ENCODE measurements at regions not wholly inside any gene's neighbourhood (a gene's known extent, or its start where the extent isn't known, plus 50 kb on each side); places are given as distances from the start of the nearest gene placed in this dataset.
A peak's percentile ranks its signal among the peaks of the same experiment; 100 is the strongest.

- intact Hi-C loops (cut with DNase I), result no loop called here
- ATAC-seq, result no peak
- Histone ChIP-seq H3K9me3 (no peaks in the 10 kb centered on the region), H3K4me3 (no peak overlapping the region), H3K27ac (no peak overlapping the region), H3K36me3 (no peaks in the 10 kb centered on the region), H3K27me3 (no peaks in the 10 kb centered on the region), H3K4me1 (no peaks in the 10 kb centered on the region)
- no peak for DNase-seq
- FAIRE-seq, result no peak
- 56 to 69% methylated on average over 5 of the region's 5 CpGs for WGBS, 2 donors
- TF ChIP-seq, protein P1, sequence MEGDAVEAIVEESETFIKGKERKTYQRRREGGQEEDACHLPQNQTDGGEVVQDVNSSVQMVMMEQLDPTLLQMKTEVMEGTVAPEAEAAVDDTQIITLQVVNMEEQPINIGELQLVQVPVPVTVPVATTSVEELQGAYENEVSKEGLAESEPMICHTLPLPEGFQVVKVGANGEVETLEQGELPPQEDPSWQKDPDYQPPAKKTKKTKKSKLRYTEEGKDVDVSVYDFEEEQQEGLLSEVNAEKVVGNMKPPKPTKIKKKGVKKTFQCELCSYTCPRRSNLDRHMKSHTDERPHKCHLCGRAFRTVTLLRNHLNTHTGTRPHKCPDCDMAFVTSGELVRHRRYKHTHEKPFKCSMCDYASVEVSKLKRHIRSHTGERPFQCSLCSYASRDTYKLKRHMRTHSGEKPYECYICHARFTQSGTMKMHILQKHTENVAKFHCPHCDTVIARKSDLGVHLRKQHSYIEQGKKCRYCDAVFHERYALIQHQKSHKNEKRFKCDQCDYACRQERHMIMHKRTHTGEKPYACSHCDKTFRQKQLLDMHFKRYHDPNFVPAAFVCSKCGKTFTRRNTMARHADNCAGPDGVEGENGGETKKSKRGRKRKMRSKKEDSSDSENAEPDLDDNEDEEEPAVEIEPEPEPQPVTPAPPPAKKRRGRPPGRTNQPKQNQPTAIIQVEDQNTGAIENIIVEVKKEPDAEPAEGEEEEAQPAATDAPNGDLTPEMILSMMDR (IDR thresholded peaks at IDR 0.05), result no peak
These were observed 320.9 kb upstream of the AUTS2 start for GRCh38 chr7:69277366-69277765.

- Histone ChIP-seq H3K27me3 (no peaks in the 10 kb centered on the region), H3K4me3 (no peak overlapping the region), H3K4me1 (no peaks in the 10 kb centered on the region), H3K36me3 (no peaks in the 10 kb centered on the region), H3K9me3 (no peaks in the 10 kb centered on the region), H3K27ac (no peak overlapping the region)
- TF ChIP-seq, protein P1 (IDR thresholded peaks at IDR 0.05), result no peak
- no peak for ATAC-seq
- no peak for FAIRE-seq
- WGBS, 2 donors, result 29 to 57% methylated on average over 3 of the region's 3 CpGs
- intact Hi-C loops (cut with DNase I), result no loop called here
- no peak for DNase-seq
These were observed 315.3 kb upstream of the AUTS2 start for GRCh38 chr7:69282946-69283345.

DNA sequence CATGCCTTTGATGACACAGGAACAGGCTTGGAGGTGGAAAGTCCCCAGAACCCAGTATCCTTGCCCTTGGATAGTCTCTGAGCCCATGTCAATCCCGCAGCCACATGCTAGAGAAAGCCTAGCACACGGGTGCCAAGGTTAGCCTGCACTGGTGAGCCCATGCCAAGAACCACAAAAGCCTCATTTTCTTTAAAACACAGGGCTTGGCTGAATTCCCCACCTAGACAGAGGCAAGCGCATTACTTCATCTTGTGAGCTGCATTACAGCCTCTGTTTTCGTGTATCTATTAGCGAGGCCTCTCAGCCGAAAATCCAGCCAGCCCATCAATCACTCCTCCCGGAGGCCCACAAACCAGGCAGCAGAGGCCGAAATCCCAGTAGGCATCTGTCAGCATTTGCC, 314.9 kb upstream of the AUTS2 start:
- TF ChIP-seq, protein P1 (IDR thresholded peaks at IDR 0.05), result no peak
- no peaks in the 10 kb centered on the region for H3K27me3 ChIP-seq
- no peaks in the 10 kb centered on the region for H3K9me3 ChIP-seq
- WGBS, 2 donors, result 64 to 72% methylated on average over 8 of the region's 8 CpGs
- H3K4me3 ChIP-seq, result no peak overlapping the region
- DNase-seq (no peak), FAIRE-seq (no peak), ATAC-seq (peak in 3 of 4 donors; percentile 19 to 50 (median 46))
- no peaks in the 10 kb centered on the region for H3K4me1 ChIP-seq
- intact Hi-C loops (cut with DNase I), result no loop called here
- H3K27ac ChIP-seq, result no peak overlapping the region
- no peaks in the 10 kb centered on the region for H3K36me3 ChIP-seq

GRCh38 chr7:69285854-69286253, 312.4 kb upstream of the AUTS2 start:
- no peak for DNase-seq
- Histone ChIP-seq H3K36me3 (no peaks in the 10 kb centered on the region), H3K27ac (no peak overlapping the region), H3K9me3 (no peaks in the 10 kb centered on the region), H3K4me3 (no peak overlapping the region), H3K27me3 (no peaks in the 10 kb centered on the region), H3K4me1 (no peaks in the 10 kb centered on the region)
- no peak for FAIRE-seq
- intact Hi-C loops (cut with DNase I), result no loop called here
- TF ChIP-seq, protein P1 (IDR thresholded peaks at IDR 0.05), result no peak
- ATAC-seq, result no peak

DNA sequence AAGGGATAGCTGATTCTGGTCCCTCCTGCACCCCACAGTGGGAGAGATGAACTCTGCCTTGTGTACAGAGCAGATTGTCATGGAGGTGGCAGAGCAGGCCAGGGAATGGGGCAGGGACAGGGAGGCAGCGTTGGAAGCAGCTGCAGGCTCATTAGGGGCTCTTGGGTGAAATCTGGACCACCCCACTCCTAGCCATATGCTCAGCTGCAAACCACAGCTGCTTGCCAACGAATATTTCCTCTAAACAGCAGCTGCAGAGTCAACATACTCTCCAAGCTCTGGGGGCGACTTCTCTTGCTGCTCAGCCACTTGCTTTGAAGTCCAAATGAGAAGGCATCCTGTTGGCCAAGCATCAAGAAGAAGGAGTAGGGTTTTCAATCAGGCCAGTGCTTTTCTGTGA, 302.3 kb upstream of the AUTS2 start:
- H3K9me3 ChIP-seq, result no peaks in the 10 kb centered on the region
- no peaks in the 10 kb centered on the region for H3K4me1 ChIP-seq
- TF ChIP-seq, protein P1 (IDR thresholded peaks at IDR 0.05), result no peak
- WGBS, 2 donors, result 33 to 39% methylated on average over 3 of the region's 3 CpGs
- no peak overlapping the region for H3K27ac ChIP-seq
- no peak overlapping the region for H3K4me3 ChIP-seq
- intact Hi-C loops (cut with DNase I), result no loop called here
- DNase-seq (no peak), ATAC-seq (no peak), FAIRE-seq (no peak)
- no peaks in the 10 kb centered on the region for H3K36me3 ChIP-seq
- no peaks in the 10 kb centered on the region for H3K27me3 ChIP-seq

Data from pancreas (tissue), 10 donors.